ENCODE measurements at regions not wholly inside any gene's neighbourhood (a gene's known extent, or its start where the extent isn't known, plus 50 kb on each side); places are given as distances from the start of the nearest gene placed in this dataset.

DNA sequence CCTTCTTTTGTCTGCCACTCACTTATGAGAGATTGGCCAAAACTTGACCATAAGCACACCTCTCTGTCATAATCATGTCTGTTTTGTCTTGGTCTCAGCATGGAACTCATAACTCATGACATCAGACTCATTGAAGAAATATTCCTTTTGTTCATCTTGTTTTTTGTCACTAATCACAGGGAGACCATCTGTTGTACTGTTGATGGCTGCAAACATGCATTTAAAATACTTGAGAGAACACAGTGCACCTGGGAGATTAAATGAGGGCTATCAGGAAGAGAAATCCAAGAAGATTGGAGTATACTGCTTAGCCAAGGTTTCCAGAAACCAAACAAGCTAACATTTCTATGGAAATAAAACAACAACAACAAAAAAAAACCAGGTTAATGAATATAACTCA lies 689.7 kb downstream of the EPM2A start:
- TF ChIP-seq EP300 (IDR thresholded peaks at IDR 0.05; ENCODE audit: borderline replicate concordance in 1 of 2, low read depth in 2 of 2, low read length in 2 of 2) (no peak), TAF1 (IDR thresholded peaks at IDR 0.05; ENCODE audit: low read depth, low read length) (no peak)

All from H1 (cell line).